ENCODE measurements at regions not wholly inside any gene's neighbourhood (a gene's known extent, or its start where the extent isn't known, plus 50 kb on each side); places are given as distances from the start of the nearest gene placed in this dataset.

DNA sequence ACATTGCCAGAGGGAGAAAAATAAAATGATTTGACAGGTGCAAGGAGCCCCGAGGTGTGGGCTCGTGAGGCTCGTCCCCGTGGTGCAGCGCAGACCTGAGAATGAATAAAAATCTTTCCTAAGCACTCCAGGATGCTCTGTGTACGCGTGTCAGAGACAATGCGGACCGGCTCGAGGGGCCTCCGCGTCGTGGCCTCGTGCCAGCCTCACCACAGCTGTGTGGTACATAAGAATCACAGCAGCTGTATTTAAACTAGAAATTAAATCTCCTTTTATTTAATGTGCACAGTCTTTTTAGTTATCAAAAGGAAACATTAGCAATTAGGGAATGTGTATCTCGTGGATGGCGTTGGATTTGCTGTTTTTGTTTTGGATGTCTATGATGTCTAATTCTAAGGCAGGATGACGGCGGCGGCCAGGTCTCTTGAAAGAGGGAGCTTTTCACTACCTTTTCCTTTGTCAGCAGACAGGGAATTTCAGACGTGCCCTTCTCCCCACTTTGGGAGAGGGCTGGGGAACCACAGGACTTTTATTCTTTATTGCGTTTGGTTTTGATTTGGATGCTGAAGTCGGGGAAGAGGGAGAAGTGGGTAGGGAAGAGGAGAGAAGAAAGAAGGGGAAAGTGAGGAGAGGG, 365.3 kb upstream of the SHH start:
- no peak for DNase-seq (ENCODE audit: low spot score)

DNA sequence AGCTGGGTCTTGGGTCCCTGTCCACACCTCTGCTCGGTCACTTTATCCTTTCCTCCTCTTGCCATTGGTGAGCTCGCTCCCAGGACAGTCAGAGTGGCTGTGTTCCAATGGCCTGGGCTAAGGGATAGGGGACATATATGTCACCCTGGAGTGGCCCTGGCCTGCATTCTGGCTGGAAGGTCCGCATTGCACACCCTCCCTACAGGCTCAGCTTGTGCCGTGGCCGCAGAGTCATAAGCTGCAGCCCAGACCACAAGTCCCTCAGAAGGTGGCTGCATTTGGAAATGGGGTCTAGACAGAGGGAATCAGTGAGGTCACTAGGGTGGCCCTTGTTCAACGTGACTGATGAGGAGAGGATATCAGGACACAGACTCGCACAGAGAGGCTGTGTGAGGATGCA, 363.8 kb upstream of the SHH start:
- no peak for DNase-seq (ENCODE audit: low spot score)

DNA sequence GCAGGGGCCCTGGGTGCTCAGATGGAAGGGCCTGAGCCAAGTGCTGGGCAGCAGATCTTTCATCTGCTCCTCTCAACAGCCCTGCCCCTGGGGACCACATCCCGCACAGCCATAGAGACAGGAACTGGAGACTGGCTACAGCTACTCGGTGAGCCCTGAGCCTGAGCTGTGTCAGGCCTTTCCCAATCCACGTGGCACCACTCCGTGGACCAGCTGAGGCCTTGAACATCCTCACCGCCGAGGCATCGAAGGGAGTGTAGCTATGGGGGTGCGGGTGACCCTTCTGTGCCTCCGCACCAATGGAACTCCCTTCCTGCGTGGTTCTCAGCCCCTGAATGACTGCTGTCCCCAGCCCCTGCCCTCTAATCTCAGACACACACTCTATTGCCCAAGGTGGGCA, 362.7 kb upstream of the SHH start:
- DNase-seq (ENCODE audit: low spot score), result no peak

DNA sequence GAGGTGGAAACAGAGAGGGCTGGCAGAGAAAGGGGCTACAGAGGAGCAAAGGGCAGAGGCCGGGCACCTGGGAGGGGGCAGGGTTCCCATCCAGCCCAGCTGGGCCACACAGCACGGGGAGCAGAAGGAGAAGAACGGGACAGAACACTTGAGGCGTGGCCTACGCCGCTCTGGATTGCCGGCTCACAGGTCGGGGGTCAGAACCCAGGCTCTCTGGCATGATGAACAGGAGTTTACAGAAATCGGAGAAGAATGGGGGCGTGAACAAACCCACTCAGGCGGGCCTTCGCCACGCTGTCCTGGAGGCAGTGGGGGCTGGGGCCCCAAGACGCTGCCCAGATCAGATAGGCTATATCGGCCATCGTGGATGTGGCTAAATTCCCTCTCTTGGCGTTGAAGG, 362.2 kb upstream of the SHH start:
- no peak for DNase-seq (ENCODE audit: low spot score)

DNA sequence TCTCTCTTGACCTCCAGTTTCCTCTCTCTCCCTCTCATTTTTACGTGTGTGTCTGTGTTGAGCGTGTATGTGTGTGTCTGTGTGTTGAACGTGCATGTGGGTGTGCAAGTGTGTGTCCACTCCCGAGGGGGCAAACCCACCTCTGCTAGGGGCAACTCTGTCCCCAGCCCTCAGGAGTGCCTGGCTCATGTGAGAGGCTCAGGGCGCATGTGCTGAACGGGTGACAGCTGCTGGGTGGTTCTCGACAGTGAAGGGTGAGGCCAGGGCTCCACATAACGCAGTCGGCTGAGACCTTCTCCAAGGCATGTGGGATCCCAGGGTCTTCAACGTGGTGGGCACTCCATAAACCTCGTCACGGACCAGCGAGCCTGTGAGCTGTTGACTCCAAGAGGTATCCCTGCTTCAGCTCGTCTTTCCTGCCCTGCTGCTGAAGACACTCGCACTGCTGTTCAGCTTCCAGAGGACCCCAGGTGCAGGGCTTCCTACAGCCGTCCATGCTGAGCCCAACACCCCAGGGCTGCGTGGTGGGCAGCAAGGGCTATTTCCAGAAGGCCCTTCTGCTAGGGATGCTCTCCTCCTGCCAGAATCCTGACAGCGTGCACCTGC, 361.6 kb upstream of the SHH start:
- no peak for DNase-seq (ENCODE audit: low spot score)

DNA sequence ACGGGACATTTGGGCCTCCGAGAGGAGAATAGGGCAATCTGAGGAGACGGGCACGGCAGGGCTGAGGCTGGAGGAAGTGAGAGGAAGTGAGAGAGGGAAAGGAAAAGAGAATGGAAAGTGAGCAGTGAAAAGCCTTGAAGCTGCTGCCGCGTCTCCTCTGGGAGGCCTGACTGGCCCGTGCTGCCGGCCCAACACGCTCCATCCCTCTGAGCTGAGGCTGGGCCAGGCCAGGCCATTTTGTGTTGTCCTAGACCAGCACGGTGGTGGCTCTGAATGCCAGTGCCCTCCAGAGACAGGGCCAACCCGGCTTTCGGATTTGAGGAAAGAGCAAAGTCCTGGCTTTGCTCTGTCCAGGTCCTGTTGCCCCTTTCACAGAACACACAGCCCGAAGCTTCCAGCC, 361.1 kb upstream of the SHH start:
- no peak for DNase-seq (ENCODE audit: low spot score)

DNA sequence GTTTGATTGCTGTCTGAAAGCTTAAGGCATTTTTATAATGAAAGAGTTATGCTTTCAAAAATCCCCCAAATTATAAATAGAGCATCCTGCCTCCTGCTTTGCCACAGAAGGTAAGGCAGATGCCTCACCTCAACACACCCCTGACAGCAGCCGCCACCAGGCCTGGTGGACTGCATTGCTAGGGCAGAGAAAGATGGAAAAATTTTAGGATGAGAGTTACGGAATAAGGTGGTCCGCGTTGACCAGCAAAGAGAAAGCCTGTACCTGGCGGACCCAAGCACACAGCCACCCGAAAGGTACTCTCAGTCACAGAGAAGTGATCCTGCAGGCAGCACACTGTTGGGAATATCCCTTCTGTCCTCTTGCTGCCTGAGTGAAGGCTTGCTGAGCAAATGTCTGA, 360.4 kb upstream of the SHH start:
- DNase-seq (ENCODE audit: low spot score), result no peak

DNA sequence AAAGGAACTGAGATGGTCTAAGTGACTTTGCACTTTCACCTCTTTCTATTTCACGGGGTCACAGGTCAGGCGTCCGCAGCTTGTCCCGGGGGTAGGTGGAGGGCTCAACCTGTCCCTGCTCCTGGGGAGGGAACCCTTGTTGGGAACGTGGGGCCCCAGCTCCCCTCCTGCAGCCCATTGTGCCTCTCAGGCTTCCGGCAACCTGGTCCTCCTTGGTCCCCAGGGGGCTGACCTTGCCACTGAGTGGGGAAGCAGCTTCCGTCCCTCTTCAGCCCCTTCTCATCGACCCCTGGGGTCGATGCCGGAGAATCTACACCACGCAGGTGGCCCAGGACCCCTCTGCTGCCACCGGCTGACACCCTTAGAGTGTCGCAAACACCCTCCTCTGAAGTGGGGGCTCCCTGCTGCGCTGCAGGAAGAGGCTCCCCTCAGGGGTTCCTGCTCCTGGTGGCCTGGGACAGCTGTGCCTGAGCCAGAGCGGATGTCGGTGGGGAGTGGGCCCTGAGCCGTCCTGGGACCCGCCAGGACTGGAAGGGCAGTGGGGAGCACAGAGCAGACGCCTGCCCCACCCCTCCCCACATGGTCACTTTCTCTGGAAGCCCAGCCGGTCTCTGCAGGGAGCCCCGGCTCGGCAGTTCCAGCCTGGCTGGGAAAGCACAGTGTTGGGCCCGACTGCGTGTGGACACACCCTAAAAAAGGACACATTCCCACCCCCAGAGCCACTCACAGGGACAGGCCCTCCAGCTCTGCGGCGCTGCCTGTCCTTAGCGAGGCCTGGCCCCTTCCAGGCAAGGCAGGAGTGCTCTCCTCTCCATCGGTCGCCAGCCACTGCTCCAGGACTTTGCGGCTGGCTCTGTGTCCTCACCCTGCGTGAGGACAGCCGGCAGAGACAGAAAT, 357.5 kb upstream of the SHH start:
- DNase-seq (ENCODE audit: low spot score), result no peak

DNA sequence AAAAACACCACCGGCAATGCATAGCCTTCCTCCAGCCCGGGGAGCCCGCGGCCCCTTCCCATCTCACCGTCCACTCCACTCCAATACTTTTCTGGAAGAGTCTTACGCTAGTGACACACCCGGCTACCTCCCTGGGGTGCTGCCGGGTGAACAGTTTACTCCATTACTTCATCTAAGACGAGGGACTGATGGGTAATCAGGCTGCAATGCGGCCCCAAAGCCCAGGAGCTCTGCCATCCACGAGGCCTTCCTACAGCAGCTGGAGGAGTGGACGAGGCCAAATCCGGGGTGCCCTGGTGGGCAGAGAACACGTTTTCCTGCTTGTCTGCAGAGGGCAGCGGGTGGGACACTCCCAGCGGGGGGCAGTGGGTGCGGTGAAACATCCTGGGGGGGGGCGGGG, 356.2 kb upstream of the SHH start:
- DNase-seq (ENCODE audit: low spot score), result no peak

DNA sequence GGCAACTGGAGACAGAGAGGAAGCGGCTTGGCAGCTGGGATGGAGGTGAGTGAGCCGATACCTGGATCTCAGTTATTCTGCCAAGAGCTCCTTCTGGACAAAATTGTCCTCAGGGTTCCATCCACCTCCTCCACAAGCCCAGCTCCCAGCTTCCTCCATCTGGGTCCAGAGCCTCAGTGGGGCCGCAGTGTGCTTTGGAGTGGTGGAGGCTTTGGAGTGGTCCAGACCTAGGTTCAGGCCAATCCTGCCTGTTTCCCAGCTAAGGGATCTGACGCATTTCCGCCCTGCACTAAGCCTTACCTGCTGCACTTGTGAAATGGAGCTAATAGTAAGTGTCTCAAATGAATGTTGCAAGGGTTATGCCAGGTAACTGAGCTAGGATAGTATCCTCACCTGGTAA, 355.7 kb upstream of the SHH start:
- no peak for DNase-seq (ENCODE audit: low spot score)

DNA sequence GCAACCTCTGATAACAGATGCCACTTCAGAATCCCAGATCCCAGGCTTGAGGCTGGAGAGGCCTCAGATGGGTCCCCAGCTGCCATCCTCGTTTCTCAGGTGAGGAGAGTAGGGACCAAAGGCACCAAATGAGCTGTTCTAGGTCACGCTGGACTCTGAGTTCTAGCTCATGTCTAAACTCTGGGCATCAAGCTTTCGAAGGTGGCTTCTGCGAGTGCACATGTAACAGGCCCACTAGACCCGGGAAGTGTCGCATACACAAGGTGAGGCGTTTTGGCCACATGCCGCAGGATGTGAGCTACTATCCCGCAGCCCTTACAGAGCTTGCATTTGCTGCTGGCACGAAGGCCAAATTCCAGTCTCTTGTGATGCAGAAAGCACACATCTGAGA, 355.1 kb upstream of the SHH start:
- DNase-seq (ENCODE audit: low spot score), result no peak

DNA sequence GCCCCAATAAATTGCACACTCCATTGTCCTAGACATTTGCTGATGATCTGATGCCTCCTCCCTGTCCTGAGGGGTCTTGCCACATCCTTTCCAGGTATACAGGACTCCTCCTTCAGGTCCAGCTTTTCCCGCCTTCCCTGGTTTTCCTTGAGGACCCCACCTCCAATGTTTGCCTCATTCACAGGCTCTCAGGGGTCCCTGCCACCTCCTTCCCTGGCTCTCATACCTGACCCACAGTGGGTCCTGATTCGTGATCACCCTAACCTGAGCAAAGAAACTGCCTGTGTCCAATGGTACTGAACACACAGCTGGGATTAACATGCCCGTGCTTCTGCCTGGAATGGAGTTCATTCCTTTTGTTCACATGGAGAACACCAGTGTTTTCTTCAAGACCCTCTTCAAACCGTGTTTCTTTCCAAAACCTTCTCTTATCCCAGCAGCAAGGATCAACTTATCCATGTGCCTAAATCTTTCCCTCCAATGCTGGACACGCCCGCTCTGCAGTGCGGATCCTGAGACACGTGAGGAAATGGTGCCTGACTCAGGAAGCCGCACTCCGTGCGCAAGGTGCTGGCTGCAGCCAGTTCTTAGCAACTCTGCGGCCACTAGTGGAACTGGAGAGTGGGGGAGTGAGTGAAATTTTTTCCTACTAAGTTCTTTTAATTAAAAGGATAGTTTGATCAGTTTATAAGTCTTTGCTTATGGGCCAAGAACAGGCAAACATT, 354.6 kb upstream of the SHH start:
- DNase-seq (ENCODE audit: low spot score), result no peak

DNA sequence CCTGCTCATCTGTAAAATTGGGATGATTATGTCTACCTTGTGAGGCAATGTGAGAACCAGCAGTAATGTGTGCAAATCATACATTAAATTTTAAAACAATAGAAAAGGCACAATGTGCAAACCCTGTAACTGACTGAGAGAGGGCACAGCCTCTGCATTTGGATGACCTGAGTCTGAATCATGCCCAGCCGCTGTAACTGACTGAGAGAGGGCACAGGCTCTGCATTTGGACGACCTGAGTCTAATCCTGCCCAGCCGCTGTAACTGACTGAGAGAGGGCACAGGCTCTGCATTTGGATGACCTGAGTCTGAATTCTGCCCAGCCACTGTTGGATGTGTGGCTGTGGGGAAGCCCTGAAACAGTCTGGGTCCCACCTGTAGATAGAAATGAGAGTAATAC, 351.5 kb upstream of the SHH start:
- no peak for DNase-seq (ENCODE audit: low spot score)

DNA sequence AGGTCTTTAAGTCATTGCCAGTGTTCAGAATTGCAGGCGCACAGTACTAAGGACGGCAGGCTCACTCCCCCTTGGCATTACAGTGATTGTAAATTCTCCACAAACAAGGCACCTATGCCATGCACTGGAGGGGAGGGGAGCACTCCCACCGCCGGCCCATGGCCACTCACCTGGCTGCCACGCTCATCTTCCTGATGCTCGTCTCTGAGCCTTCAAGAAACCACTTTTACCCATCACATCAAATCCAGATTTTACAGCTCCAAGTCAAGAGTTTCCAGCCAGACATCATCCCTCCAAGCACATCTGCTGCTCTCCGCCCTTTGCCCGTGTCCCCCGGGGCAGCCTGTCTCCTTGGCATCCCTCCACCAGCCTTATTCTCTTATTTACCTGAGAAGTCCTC, 350.2 kb upstream of the SHH start:
- DNase-seq (ENCODE audit: low spot score), result no peak

DNA sequence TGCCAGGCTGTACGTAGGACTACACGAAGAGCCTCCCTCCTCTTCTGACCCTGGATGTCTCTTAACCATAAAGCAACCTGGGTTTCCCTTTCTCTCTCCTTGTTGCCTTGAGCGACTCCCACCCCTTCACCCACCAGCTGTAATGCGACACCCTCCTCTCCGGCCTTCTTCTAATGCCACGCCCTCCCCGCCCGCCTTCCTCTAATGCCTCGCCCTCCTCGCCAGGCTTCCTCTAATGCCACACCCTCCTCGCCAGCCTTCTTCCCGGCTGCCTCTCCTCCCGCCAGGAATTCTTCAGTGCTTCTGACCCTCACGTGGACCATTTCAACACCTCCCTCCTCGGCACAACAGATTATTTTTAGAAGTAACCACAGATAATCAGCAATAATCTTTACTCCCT, 348.5 kb upstream of the SHH start:
- no peak for DNase-seq (ENCODE audit: low spot score)

DNA sequence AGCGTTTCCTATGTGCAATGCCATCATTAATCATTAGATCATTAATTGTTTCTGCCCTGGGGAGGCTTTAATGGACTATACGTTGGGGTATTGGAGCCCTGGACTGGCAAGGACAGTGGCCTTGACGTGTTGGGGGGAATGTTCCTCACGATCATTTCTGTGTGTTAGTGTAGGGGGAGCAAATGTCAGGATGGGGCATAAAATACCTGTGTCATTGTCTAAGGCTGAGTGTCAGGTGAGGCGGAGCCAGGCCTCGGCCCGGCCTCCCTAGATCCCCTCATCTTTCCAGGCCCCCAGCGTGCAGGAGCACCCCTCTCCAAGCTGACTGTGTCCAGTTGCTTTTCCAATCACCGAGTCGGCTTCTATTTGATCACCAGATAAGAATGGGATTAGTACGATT, 346.4 kb upstream of the SHH start:
- no peak for DNase-seq (ENCODE audit: low spot score)

DNA sequence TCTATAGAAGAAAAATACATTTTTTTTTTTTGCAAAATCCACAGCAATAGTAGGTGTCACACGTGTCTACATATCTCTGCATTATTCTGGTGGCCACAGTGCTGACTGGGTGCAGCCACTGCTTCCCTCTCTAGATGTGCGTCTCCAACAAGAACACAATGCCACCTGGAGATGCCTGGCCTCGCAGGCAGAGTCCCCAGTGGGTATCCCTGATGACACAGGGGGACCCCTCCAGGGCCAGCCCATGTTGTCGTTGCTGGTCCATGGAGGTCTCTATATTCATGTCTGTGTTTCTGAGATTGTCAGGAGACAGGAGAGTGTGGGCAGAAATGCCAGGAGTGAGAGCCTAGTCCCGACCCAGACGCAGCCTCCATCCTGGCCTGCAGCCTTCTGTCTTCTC, 345.9 kb upstream of the SHH start:
- no peak for DNase-seq (ENCODE audit: low spot score)

DNA sequence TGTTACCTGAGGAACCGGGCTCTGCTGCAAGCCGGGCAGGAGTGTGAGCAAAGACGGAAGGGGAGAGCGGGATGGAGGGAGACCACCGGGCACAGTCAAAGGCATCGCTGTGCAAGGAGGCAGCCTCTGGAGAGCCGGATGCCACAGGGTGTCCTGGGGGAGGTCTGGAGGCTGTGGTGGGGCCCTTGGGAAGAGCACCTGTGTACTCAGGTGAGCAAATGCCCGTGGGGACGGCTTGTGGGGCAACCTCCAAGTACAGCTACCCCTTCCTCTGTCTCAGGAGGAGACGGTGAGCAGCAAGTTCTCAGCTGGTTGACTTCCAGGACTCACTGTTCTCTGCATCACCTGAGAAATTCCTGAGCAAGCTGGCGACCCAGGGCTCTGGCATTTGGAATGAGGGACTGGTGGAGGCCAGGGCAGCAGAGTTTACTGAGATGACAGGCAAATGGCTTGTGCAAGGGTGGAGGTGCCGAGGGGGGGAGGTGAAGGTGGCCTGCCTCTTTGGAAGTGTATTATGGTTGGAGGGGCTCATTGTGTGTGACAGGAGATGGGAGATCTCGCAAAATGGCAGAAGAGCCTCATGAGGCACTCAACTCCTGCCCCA, 345.2 kb upstream of the SHH start:
- no peak for DNase-seq (ENCODE audit: low spot score)

DNA sequence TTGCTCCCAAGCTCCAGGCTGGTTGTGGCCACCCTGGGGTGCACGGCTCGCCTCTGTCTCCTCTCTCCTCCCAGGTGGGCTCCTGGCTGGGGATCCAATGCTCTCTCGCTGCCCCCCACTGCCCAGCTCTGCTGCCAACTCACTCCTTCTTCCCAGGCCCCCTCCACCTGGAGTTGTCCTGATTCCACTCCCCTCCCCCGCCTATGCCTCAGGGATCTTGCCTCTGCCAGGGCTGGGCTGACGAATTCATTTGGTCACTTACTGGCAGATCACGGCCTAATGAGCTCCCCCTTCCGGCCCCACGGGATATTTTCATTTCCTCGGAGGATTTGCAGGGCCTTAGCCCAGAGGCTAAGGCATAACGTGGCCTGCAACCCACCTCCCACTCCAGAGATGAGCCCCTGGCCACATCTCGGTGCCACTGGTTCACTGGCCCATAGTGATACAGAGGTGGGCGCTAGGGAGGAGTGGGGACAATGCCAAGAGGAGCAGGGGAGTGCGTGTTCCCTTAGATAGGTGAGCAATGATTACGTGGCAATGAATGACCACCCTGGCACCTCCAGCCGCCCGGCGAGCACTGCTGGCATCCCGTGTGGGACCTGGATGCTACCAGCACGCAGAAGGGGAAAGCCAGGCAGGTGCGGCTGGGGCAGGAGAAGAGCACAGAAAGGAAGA, 344.6 kb upstream of the SHH start:
- DNase-seq (ENCODE audit: low spot score), result no peak

DNA sequence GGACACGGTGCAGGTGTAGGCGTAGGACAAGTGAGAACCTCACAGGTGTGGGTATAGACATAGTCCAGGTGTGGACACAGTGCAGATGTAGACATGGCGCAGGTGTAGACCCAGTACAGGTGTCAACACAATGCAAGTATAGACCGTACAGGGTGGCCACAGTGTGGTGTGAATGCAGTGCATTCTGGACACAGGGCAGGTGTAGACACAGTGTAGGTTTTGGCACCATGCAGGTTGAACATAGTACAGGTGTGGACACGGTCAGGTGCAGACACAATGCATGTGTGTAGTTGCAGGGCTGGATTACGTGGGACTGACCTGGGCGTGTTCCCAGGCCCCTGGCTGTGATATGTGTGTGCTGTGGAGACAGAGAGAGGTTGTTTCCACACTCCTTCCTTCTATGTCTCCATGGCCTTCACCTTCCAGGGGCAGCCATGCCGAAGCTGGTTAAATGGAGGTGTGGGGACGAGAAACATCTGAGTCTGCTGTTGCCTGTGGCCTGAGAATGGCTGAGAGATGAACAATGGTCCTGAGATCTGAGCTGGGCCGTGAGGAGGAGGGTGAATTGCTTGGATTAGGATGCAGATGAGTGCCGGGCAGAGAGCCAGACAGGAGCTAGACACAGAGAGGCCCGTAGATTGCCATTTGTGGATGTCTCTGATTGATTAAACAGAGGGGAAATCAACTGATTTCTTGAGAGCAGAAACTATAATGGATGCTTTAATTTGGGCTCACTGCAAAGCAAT, 343.9 kb upstream of the SHH start:
- no peak for DNase-seq (ENCODE audit: low spot score)

DNA sequence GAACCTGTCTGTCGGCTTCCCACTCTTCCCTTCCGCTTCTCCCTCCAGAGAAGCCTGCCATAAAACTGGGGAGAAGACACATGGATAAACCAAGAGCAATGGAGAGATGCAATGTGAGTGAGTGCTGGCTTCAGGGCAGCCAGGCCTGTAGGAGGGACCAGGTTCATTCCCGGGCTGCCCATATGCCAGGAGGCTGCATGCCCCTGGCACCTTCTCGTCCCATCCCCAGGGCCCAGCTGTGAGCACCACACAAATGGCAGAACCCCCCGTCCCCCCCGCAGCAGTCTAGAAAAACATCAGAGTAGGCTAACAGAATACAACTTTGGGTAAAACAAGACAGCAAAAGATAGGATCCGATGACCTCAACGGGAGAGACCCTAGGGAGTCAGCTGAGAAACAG, 341.3 kb upstream of the SHH start:
- no peak for DNase-seq (ENCODE audit: low spot score)

Data from kidney capillary endothelial cell (primary cell).